Liver (tissue), 8 donors: ENCODE measurements at regions not wholly inside any gene's neighbourhood (a gene's known extent, or its start where the extent isn't known, plus 50 kb on each side); places are given as distances from the start of the nearest gene placed in this dataset.

ENCODE experiments used
- DNase-seq: peaks from one replicate; pipeline ENCODE4 v3.0.0-alpha.2; 2017; ENCODE audit warnings: low spot score
- H3K27ac ChIP-seq, 2 donors: one replicate each; pipeline ENCODE4 v1.7.0; 2013; ENCODE audit warnings: inconsistent platforms in 2 of 2, low read length in 2 of 2, control low read depth in 1 of 2, low read depth in 1 of 2, mild to moderate bottlenecking in 1 of 2
- H3K27me3 ChIP-seq, 4 donors: one replicate each; pipeline versions ENCODE4 v1.6.1 to v1.7.0; 2013; ENCODE audit warnings: low read length in 3 of 4, inconsistent platforms in 1 of 4, mild to moderate bottlenecking in 1 of 4, moderate library complexity in 1 of 4; ENCODE audit not compliant: control insufficient read depth in 4 of 4, insufficient read depth in 4 of 4
- H3K36me3 ChIP-seq, 4 donors: one replicate each; pipeline versions ENCODE4 v1.6.1 to v1.7.0; 2013; ENCODE audit warnings: low read length in 3 of 4, mild to moderate bottlenecking in 3 of 4, low read depth in 1 of 4, moderate library complexity in 1 of 4; ENCODE audit not compliant: control insufficient read depth in 4 of 4, insufficient read depth in 3 of 4
- H3K4me1 ChIP-seq, 4 donors: one replicate each; pipeline versions ENCODE4 v1.6.1 to v1.7.0; 2013; ENCODE audit warnings: low read length in 3 of 4, mild to moderate bottlenecking in 3 of 4, moderate library complexity in 1 of 4; ENCODE audit not compliant: control insufficient read depth in 4 of 4, insufficient read depth in 4 of 4
- H3K4me3 ChIP-seq, 3 donors: one replicate each; pipeline versions ENCODE4 v1.6.1 to v1.7.0; 2013; ENCODE audit warnings: low read length in 3 of 3, control low read depth in 1 of 3, low read depth in 1 of 3, mild to moderate bottlenecking in 1 of 3
- H3K9ac ChIP-seq, 2 donors: one replicate each; pipeline ENCODE4 v1.7.0; 2013; ENCODE audit warnings: low read length in 2 of 2, mild to moderate bottlenecking in 2 of 2, moderate library complexity in 2 of 2, control low read depth in 1 of 2, low read depth in 1 of 2
- H3K9me3 ChIP-seq, 4 donors: one replicate each; pipeline versions ENCODE4 v1.6.1 to v1.7.0; 2013; ENCODE audit warnings: low read length in 3 of 4; ENCODE audit not compliant: control insufficient read depth in 4 of 4
- ATF3 ChIP-seq: IDR thresholded peaks from 2 replicates; pipeline ENCODE4 v1.6.1; 2016; ENCODE audit warnings: antibody characterized with exemption
- EGR1 ChIP-seq, 2 donors: IDR thresholded peaks; 2 replicates each; pipeline ENCODE4 v1.6.1; 2016 to 2018; ENCODE audit warnings: antibody characterized with exemption in 2 of 2, low read depth in 2 of 2
- FOXA1 ChIP-seq: IDR thresholded peaks from 2 replicates; pipeline ENCODE4 v1.6.1; 2016; ENCODE audit warnings: antibody characterized with exemption
- FOXA2 ChIP-seq: IDR thresholded peaks from 2 replicates; pipeline ENCODE4 v1.6.1; 2016; ENCODE audit warnings: antibody characterized with exemption
- GABPA ChIP-seq, 2 donors: IDR thresholded peaks in 1 of 2; conservative IDR thresholded peaks in 1 of 2; 2 replicates each; pipeline ENCODE4 v1.6.1; 2016; ENCODE audit warnings: antibody characterized with exemption in 2 of 2, mild to moderate bottlenecking in 1 of 2, moderate library complexity in 1 of 2
- HNF4A ChIP-seq, 2 donors: conservative IDR thresholded peaks; 2 replicates each; pipeline ENCODE4 v1.6.1; 2016; ENCODE audit warnings: antibody characterized with exemption in 2 of 2, mild to moderate bottlenecking in 2 of 2
- HNF4G ChIP-seq: IDR thresholded peaks from 2 replicates; pipeline ENCODE4 v1.6.1; 2016; ENCODE audit warnings: antibody characterized with exemption
- RAD21 ChIP-seq, 2 donors: IDR thresholded peaks; 2 replicates each; pipeline ENCODE4 v1.6.1; 2016; ENCODE audit warnings: antibody characterized with exemption in 2 of 2, mild to moderate bottlenecking in 2 of 2
- REST ChIP-seq: IDR thresholded peaks from 2 replicates; pipeline ENCODE4 v1.6.1; 2016; ENCODE audit warnings: antibody characterized with exemption, mild to moderate bottlenecking
- RXRA ChIP-seq, 2 donors: IDR thresholded peaks; 2 replicates each; pipeline ENCODE4 v1.6.1; 2017 to 2018; ENCODE audit warnings: antibody characterized with exemption in 2 of 2, mild to moderate bottlenecking in 1 of 2
- SP1 ChIP-seq: IDR thresholded peaks from 2 replicates; pipeline ENCODE4 v1.6.1; 2018; ENCODE audit warnings: antibody characterized with exemption, mild to moderate bottlenecking
- TAF1 ChIP-seq: conservative IDR thresholded peaks from 2 replicates; pipeline ENCODE4 v1.6.1; 2016; ENCODE audit warnings: antibody characterized with exemption, mild to moderate bottlenecking
- YY1 ChIP-seq: IDR thresholded peaks from 2 replicates; pipeline ENCODE4 v1.6.1; 2016; ENCODE audit warnings: antibody characterized with exemption, mild to moderate bottlenecking
- ZBTB33 ChIP-seq: IDR thresholded peaks from 2 replicates; pipeline ENCODE4 v1.6.1; 2016; ENCODE audit warnings: antibody characterized with exemption
- WGBS: extraction: QIAGEN DNeasy Blood & Tissue Kit; methylation state at CpG from one replicate; pipeline ENCODE4 v1.1.7; 2013; 5-methylcytosine and 5-hydroxymethylcytosine counted together
- TF ChIP-seq, protein P1 (sequence below): fragments of 150-350 bp; IDR thresholded peaks from 2 replicates; pipeline ENCODE4 v1.5.1; 2017; ENCODE audit warnings: improper control_type of control experiment, low read depth, low read length; ENCODE audit not compliant: missing input control
- TF ChIP-seq, protein P2 (sequence below): IDR thresholded peaks from 2 replicates; pipeline ENCODE4 v1.6.1; 2016; ENCODE audit warnings: antibody characterized with exemption
- donor health status: healthy.
- donor health status: healthy.
- donor health status: healthy.
- donor health status: healthy.
- donor health status: healthy.

- H3K9ac ChIP-seq = no peak overlapping the region
- peaks cover 0 to 6% (median 0%) of the 10 kb centered on the region in 4 donors for H3K9me3 ChIP-seq
- TF ChIP-seq, protein P1, sequence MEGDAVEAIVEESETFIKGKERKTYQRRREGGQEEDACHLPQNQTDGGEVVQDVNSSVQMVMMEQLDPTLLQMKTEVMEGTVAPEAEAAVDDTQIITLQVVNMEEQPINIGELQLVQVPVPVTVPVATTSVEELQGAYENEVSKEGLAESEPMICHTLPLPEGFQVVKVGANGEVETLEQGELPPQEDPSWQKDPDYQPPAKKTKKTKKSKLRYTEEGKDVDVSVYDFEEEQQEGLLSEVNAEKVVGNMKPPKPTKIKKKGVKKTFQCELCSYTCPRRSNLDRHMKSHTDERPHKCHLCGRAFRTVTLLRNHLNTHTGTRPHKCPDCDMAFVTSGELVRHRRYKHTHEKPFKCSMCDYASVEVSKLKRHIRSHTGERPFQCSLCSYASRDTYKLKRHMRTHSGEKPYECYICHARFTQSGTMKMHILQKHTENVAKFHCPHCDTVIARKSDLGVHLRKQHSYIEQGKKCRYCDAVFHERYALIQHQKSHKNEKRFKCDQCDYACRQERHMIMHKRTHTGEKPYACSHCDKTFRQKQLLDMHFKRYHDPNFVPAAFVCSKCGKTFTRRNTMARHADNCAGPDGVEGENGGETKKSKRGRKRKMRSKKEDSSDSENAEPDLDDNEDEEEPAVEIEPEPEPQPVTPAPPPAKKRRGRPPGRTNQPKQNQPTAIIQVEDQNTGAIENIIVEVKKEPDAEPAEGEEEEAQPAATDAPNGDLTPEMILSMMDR = no peak
- TF ChIP-seq HNF4G (no peak), REST (no peak), GABPA (IDR thresholded peaks at IDR 0.05 in 1 of 2, conservative IDR thresholded peaks at IDR 0.05 in 1 of 2) (no peak), FOXA1 (no peak), EGR1 (IDR thresholded peaks at IDR 0.05; ENCODE audit: low read depth in 2 of 2) (no peak), FOXA2 (no peak), RXRA (IDR thresholded peaks at IDR 0.05) (no peak), YY1 (no peak), ZBTB33 (no peak), HNF4A (conservative IDR thresholded peaks at IDR 0.05) (no peak), SP1 (no peak), ATF3 (no peak)
- TF ChIP-seq, protein P2, sequence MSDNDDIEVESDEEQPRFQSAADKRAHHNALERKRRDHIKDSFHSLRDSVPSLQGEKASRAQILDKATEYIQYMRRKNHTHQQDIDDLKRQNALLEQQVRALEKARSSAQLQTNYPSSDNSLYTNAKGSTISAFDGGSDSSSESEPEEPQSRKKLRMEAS = no peak
- no peaks in the 10 kb centered on the region for H3K4me1 ChIP-seq
- H3K27me3 ChIP-seq = peaks cover 0 to 8% (median 0%) of the 10 kb centered on the region in 4 donors
- H3K27ac ChIP-seq = no peak overlapping the region
- 78% methylated on average over 1 of the region's 1 CpG for WGBS
- no peak for DNase-seq
- H3K4me3 ChIP-seq = no peak overlapping the region
- H3K36me3 ChIP-seq = no peaks in the 10 kb centered on the region
Measured at GRCh38 chr13:79126706-79127105, 279.3 kb downstream of the RBM26 start.

GRCh38 chr13:79124183-79124582 lies 281.9 kb downstream of the RBM26 start:
- WGBS = 94% methylated on average over 2 of the region's 2 CpGs
- H3K9ac ChIP-seq = no peak overlapping the region
- peaks cover 0 to 8% (median 0%) of the 10 kb centered on the region in 4 donors for H3K27me3 ChIP-seq
- no peak for TF ChIP-seq EGR1 (IDR thresholded peaks at IDR 0.05; ENCODE audit: low read depth in 2 of 2)
- TF ChIP-seq, protein P1 = no peak
- no peak for TF ChIP-seq REST
- no peak for TF ChIP-seq RAD21 (IDR thresholded peaks at IDR 0.05)
- no peak for TF ChIP-seq RXRA (IDR thresholded peaks at IDR 0.05)
- TF ChIP-seq TAF1 = no peak
- TF ChIP-seq YY1 = no peak
- TF ChIP-seq FOXA2 = no peak
- no peak for TF ChIP-seq HNF4G
- DNase-seq = no peak
- no peak overlapping the region for H3K4me3 ChIP-seq
- H3K4me1 ChIP-seq = no peaks in the 10 kb centered on the region
- no peaks in the 10 kb centered on the region for H3K36me3 ChIP-seq
- peaks cover 0 to 6% (median 0%) of the 10 kb centered on the region in 4 donors for H3K9me3 ChIP-seq
- H3K27ac ChIP-seq = no peak overlapping the region
